Endothelial cell (in vitro differentiated cells): ENCODE measurements at regions not wholly inside any gene's neighbourhood (a gene's known extent, or its start where the extent isn't known, plus 50 kb on each side); places are given as distances from the start of the nearest gene placed in this dataset.

Source experiments
- DNase-seq: peaks from one replicate; pipeline ENCODE4 v3.0.0; 2021; ENCODE audit warnings: low spot score
- H3K27ac Mint-ChIP-seq: one replicate; pipeline ENCODE4 v1.8.0; 2021; ENCODE audit warnings: mixed read lengths, inconsistent platforms; ENCODE audit not compliant: unreplicated experiment
- H3K27me3 Mint-ChIP-seq: one replicate; pipeline ENCODE4 v1.8.0; 2021; ENCODE audit warnings: mild to moderate bottlenecking, moderate library complexity, mixed read lengths, inconsistent platforms; ENCODE audit not compliant: unreplicated experiment
- H3K36me3 Mint-ChIP-seq: one replicate; pipeline ENCODE4 v1.8.0; 2021; ENCODE audit warnings: mild to moderate bottlenecking, low read depth, mixed read lengths, inconsistent platforms; ENCODE audit not compliant: unreplicated experiment
- H3K4me1 Mint-ChIP-seq: one replicate; pipeline ENCODE4 v1.8.0; 2021; ENCODE audit warnings: mild to moderate bottlenecking, mixed read lengths, inconsistent platforms; ENCODE audit not compliant: unreplicated experiment
- H3K4me3 Mint-ChIP-seq: one replicate; pipeline ENCODE4 v1.8.0; 2021; ENCODE audit warnings: mild to moderate bottlenecking, mixed read lengths, inconsistent platforms; ENCODE audit not compliant: unreplicated experiment
- H3K9me3 Mint-ChIP-seq: one replicate; pipeline ENCODE4 v1.8.0; 2021; ENCODE audit warnings: mixed read lengths, inconsistent platforms; ENCODE audit not compliant: unreplicated experiment
- CTCF ChIP-seq: fragments of 200-600 bp; sonication (generic); IDR thresholded peaks from one replicate; pipeline ENCODE4 v1.5.0; 2021; ENCODE audit warnings: antibody characterized with exemption; ENCODE audit not compliant: unreplicated experiment

DNA sequence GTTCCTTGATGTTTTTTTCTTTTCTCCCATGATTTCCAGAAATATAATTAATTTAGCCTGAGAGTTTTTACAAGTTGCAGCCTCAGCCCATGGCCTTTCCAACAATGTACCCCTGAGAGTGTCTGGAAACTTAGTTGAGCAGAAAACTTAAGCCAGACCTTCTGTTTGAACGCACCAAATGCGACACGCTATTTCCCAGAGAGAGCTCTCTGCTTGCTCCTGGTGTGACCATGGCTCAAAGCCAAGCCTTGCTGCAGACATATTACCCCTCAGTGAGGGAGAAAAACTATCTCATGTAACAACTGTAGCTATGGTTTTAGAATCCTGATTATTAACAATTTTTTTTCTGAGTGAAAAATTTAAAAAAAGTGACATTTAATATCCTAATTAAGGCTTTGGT is 1204.5 kb upstream of the SLC10A2 start:
- no peaks in the 10 kb centered on the region for H3K36me3 Mint-ChIP-seq
- H3K27me3 Mint-ChIP-seq = peaks cover 2% of the 10 kb centered on the region
- no peak for DNase-seq
- H3K27ac Mint-ChIP-seq = no peak overlapping the region
- no peaks in the 10 kb centered on the region for H3K4me1 Mint-ChIP-seq
- TF ChIP-seq CTCF = no peak
- no peak overlapping the region for H3K4me3 Mint-ChIP-seq
- no peaks in the 10 kb centered on the region for H3K9me3 Mint-ChIP-seq

DNA sequence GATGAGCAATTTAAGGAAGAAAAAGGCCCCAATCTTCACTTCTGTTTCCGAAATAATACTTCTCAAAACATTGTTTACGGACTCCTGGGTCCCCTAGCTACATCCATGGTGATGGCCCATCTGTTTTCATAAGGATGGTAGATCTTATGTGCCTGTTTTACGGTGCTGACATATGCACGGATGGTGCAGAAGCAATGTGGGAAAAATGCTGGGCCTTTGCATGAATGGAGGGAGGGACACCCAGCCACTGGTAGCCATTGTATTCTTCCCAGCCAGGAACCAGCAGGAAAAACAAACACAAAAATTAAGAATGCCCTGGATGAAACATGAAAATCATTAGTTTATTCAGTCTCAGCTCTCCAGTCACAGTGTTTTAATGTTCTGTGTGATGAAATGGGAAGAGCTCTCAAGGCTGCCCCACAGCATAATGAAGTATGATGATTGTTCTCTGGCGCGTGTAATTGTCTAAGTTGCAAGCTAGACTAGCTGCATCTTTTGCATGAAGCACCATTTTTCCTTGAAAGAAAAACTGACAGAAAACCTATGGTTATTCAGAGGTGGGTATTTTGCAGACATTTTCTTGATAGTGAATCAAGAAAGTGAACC is 1201.1 kb upstream of the SLC10A2 start:
- no peaks in the 10 kb centered on the region for H3K9me3 Mint-ChIP-seq
- no peak overlapping the region for H3K4me3 Mint-ChIP-seq
- no peaks in the 10 kb centered on the region for H3K27me3 Mint-ChIP-seq
- no peaks in the 10 kb centered on the region for H3K36me3 Mint-ChIP-seq
- DNase-seq = no peak
- H3K4me1 Mint-ChIP-seq = no peaks in the 10 kb centered on the region
- no peak overlapping the region for H3K27ac Mint-ChIP-seq
- no peak for TF ChIP-seq CTCF

- no peak for DNase-seq
- no peaks in the 10 kb centered on the region for H3K36me3 Mint-ChIP-seq
- no peaks in the 10 kb centered on the region for H3K9me3 Mint-ChIP-seq
- H3K4me3 Mint-ChIP-seq = no peak overlapping the region
- peaks cover 6% of the 10 kb centered on the region for H3K4me1 Mint-ChIP-seq
- no peaks in the 10 kb centered on the region for H3K27me3 Mint-ChIP-seq
- no peak overlapping the region for H3K27ac Mint-ChIP-seq
- TF ChIP-seq CTCF = no peak
Measured at GRCh38 chr13:104256701-104257100, 1190.5 kb upstream of the SLC10A2 start.

DNA sequence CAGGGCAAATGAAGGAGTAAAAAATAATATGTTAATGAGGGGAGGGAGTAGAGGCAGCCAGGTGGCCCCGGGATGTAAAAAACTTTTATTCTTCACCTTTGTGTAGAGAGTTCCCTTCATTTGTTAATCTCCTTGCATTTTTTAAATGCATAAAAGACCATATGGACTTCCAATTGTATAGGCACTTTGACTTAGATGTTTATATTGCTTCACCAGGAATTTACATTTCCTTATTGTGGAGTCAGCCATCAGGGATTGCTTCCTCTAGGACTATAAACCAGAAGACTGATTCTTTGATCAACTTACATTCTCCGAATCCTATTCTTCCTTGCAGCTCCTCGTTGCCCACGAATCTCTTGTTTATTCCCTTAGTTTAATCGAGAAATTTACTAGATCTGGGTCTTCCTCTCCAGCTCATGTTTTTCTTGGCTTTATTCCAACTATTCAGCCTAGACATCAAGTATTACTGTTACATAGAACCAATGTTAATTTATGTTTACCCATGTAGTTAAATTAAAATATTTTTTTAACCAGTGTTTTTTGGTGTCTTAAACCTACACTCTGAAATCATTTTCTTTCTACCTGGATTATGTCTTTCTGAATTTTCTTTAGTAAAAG is 1187.0 kb upstream of the SLC10A2 start:
- peaks cover 6% of the 10 kb centered on the region for H3K4me1 Mint-ChIP-seq
- H3K4me3 Mint-ChIP-seq = no peak overlapping the region
- H3K9me3 Mint-ChIP-seq = no peaks in the 10 kb centered on the region
- DNase-seq = no peak
- no peak for TF ChIP-seq CTCF
- H3K27ac Mint-ChIP-seq = no peak overlapping the region
- H3K36me3 Mint-ChIP-seq = no peaks in the 10 kb centered on the region
- H3K27me3 Mint-ChIP-seq = no peaks in the 10 kb centered on the region

GRCh38 chr13:104251931-104252330 is 1185.7 kb upstream of the SLC10A2 start:
- DNase-seq = no peak
- H3K9me3 Mint-ChIP-seq = no peaks in the 10 kb centered on the region
- no peaks in the 10 kb centered on the region for H3K36me3 Mint-ChIP-seq
- no peak overlapping the region for H3K27ac Mint-ChIP-seq
- no peaks in the 10 kb centered on the region for H3K27me3 Mint-ChIP-seq
- no peak for TF ChIP-seq CTCF
- peaks cover 6% of the 10 kb centered on the region for H3K4me1 Mint-ChIP-seq
- no peak overlapping the region for H3K4me3 Mint-ChIP-seq
